ENCODE measurements at regions not wholly inside any gene's neighbourhood (a gene's known extent, or its start where the extent isn't known, plus 50 kb on each side); places are given as distances from the start of the nearest gene placed in this dataset.
"Not testable (repeated sequence)": the region's sequence is repeated elsewhere in the genome, so short reads cannot be mapped to it uniquely, and the experiment has no call there.

DNA sequence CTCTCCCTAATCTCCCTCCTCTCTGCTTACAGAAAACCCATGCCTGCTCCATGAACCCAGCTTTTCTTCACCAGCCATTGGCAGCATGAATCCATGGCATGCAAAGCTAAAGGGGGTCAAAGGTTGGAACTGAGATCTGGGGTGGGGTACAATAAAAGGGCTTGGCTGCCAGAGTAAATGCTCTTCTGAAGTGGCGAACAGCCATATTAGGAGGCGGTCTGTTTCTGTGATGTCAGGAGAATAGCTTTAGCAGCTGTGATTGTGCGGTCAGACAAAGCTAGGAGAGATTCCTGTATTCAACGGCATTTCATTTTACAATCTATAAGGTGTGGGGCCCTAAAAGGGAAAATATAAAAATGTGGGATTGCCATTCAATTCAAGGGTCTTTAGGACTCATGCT is 71.7 kb upstream of the TMPRSS2 start:
- H3K9ac ChIP-seq (ENCODE audit: low read length), result no peak overlapping the region
- no peaks in the 10 kb centered on the region for H3K4me1 ChIP-seq (ENCODE audit: insufficient read depth, low read length)

DNA sequence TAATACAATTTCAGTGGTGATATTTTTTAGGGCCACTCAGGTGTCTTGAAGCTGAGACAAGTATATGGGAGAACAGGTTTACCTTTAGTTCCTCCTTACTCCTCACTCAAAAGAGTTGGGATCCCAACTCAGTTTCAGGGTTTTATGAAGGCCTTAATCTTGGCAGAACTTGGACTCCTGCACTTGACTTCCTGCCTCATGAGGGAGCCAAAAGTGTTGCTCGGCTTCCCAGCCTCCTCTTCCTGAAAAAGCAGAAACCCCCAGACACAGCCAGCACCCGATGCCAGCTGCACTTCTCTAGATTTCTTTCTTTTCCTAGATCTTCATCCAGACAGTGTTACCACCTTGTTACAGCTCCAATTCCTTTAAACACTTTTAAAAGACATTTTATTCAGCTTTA is 70.8 kb upstream of the TMPRSS2 start:
- H3K27me3 ChIP-seq (ENCODE audit: control insufficient read depth in 1 of 2, insufficient read depth in 2 of 2, low read length in 2 of 2), result no peaks in the 10 kb centered on the region
- no peak overlapping the region for H3K4me3 ChIP-seq (ENCODE audit: low read depth in 1 of 2, low read length in 2 of 2)
- H3K9ac ChIP-seq (ENCODE audit: low read length), result no peak overlapping the region
- no peaks in the 10 kb centered on the region for H3K4me1 ChIP-seq (ENCODE audit: insufficient read depth, low read length)
- no peaks in the 10 kb centered on the region for H3K36me3 ChIP-seq (ENCODE audit: insufficient read depth, low read length)
- no peak overlapping the region for H3K27ac ChIP-seq (ENCODE audit: low read depth, low read length)
- peaks cover 5% of the 10 kb centered on the region for H3K9me3 ChIP-seq (ENCODE audit: low read length)

More for the DNA sequence above, 71.7 kb upstream of the TMPRSS2 start:
- Histone ChIP-seq H3K36me3 (ENCODE audit: insufficient read depth, low read length) (no peaks in the 10 kb centered on the region), H3K4me3 (ENCODE audit: low read depth in 1 of 2, low read length in 2 of 2) (no peak overlapping the region), H3K9me3 (ENCODE audit: low read length) (peaks cover 5% of the 10 kb centered on the region), H3K27ac (ENCODE audit: low read depth, low read length) (no peak overlapping the region), H3K27me3 (ENCODE audit: control insufficient read depth in 1 of 2, insufficient read depth in 2 of 2, low read length in 2 of 2) (no peaks in the 10 kb centered on the region)

DNA sequence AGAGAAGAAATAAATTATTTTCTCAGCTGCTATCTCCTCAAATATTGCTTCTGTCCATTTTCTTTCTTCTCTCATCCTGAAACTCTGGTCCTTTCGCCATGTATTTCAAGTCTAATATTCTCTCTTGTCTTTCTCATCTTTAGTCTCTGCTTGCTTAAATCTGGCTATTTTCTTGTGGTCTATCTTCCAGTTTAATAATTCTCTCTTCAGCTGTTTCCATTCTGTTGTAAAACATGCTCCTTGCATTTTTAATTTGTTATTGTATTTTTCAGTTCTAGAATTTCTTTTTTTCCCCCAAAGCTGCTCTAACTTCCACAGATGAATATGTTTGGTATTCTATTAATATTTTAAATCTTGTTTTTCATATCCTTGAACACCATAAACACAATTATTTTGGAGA is 70.1 kb upstream of the TMPRSS2 start:
- Histone ChIP-seq H3K4me3 (ENCODE audit: low read depth in 1 of 2, low read length in 2 of 2) (no peak overlapping the region), H3K36me3 (ENCODE audit: insufficient read depth, low read length) (no peaks in the 10 kb centered on the region), H3K27me3 (ENCODE audit: control insufficient read depth in 1 of 2, insufficient read depth in 2 of 2, low read length in 2 of 2) (no peaks in the 10 kb centered on the region), H3K9ac (ENCODE audit: low read length) (no peak overlapping the region), H3K27ac (ENCODE audit: low read depth, low read length) (no peak overlapping the region), H3K9me3 (ENCODE audit: low read length) (peaks cover 5% of the 10 kb centered on the region), H3K4me1 (ENCODE audit: insufficient read depth, low read length) (no peaks in the 10 kb centered on the region)

DNA sequence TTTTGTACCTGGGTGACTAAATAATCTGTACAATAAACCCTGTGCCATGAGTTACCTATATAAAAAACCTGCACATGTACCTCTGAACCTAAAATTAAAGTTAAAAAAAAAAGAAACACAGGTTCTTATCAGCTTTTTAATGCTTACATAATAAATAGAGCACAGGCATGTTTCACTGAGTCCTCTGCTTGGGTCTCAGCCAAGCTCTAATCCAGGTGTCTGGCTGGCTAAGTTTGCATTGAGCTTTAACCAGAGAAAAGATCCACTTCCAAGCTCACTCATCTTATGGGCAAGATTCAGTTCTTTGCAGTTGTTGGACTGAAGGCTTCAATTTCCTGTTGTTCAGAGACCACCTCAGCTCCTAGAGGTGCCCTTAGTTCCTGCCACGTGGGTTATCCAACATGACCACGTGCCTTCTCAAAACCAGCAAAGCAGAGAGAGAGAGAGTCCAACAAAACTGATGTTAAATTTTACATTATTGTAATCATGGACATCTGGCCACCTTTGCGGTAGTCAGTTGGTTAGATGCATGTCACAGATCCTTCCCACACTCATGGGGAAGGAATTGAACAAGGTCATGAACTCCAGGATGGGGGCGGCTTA is 68.2 kb upstream of the TMPRSS2 start:
- H3K36me3 ChIP-seq (ENCODE audit: insufficient read depth, low read length), result no peaks in the 10 kb centered on the region

DNA sequence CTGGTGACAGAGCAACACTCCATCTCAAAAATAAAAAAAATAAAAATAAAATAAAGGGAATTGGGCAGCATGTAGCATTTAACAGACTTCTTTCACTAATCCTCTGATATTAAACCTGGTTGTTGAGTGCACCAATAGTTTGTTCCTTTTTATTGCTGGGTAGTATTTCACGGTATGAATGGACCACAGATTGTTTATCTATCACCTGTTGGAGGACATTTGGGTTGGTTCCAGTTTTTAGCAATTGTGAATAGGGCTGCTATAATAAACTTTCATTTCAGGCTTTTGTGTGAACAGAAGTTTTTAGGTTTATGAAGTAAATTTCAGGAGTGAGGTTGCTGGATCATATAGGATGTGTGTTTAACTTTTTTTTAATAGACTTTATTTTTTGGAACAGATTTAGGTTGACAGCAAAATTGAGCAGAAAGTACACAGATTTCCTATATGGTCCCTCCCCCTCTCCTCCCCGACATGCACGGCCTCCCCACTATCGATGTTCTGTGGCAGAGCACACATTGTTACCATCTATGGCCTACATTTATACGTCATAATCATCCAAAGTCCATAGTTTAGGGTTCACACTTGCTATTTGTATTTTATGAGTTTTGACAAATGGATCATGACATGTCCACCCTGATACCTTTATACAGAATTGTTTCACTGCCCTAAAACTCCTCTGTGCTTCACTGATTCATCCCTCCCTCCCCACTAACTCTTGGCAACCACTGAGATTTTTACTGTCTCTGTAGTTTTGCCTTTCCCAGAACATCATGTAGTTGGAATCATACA is 66.1 kb upstream of the TMPRSS2 start:
- peaks cover 5% of the 10 kb centered on the region for H3K9me3 ChIP-seq (ENCODE audit: low read length)
- H3K9ac ChIP-seq (ENCODE audit: low read length), result no peak overlapping the region
- H3K4me1 ChIP-seq (ENCODE audit: insufficient read depth, low read length), result no peaks in the 10 kb centered on the region
- no peak overlapping the region for H3K27ac ChIP-seq (ENCODE audit: low read depth, low read length)
- no peaks in the 10 kb centered on the region for H3K36me3 ChIP-seq (ENCODE audit: insufficient read depth, low read length)
- H3K27me3 ChIP-seq (ENCODE audit: control insufficient read depth in 1 of 2, insufficient read depth in 2 of 2, low read length in 2 of 2), result no peaks in the 10 kb centered on the region
- H3K4me3 ChIP-seq (ENCODE audit: low read depth in 1 of 2, low read length in 2 of 2), result no peak overlapping the region

More for the DNA sequence above, 68.2 kb upstream of the TMPRSS2 start:
- Histone ChIP-seq H3K27ac (ENCODE audit: low read depth, low read length) (no peak overlapping the region), H3K9me3 (ENCODE audit: low read length) (peaks cover 5% of the 10 kb centered on the region), H3K9ac (ENCODE audit: low read length) (no peak overlapping the region), H3K4me3 (ENCODE audit: low read depth in 1 of 2, low read length in 2 of 2) (no peak overlapping the region), H3K4me1 (ENCODE audit: insufficient read depth, low read length) (no peaks in the 10 kb centered on the region), H3K27me3 (ENCODE audit: control insufficient read depth in 1 of 2, insufficient read depth in 2 of 2, low read length in 2 of 2) (no peaks in the 10 kb centered on the region)

DNA sequence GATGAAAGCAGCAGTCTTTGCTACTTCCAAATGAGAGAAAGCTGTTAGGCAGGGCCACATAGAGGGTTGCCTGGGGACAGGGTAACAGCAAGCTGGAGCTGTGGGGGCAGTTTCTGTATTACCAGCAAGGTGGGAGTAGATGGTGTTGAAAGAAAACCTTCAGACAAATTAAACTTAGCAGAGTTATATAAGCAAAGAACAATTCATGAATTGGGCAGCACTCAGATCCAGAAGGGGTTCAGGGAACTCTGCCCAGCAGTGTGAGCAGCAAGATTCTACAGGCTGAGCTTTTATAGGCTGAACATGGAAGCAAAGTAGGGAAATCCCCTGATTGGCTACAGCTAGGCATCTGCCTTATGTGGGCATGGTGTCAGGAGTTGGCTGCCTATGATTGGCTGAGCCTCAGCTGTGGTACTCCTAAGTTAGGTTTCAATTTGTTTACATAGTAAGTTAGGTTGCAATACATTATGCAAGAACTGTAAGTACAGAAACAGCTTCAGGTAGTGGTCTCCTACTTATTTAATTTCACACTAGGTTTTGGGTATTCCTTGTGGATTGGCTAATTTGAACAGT is 64.1 kb upstream of the TMPRSS2 start:
- H3K9ac ChIP-seq (ENCODE audit: low read length), result no peak overlapping the region
- no peaks in the 10 kb centered on the region for H3K27me3 ChIP-seq (ENCODE audit: control insufficient read depth in 1 of 2, insufficient read depth in 2 of 2, low read length in 2 of 2)
- no peaks in the 10 kb centered on the region for H3K36me3 ChIP-seq (ENCODE audit: insufficient read depth, low read length)
- no peaks in the 10 kb centered on the region for H3K9me3 ChIP-seq (ENCODE audit: low read length)
- H3K27ac ChIP-seq (ENCODE audit: low read depth, low read length), result no peak overlapping the region
- no peaks in the 10 kb centered on the region for H3K4me1 ChIP-seq (ENCODE audit: insufficient read depth, low read length)
- no peak overlapping the region for H3K4me3 ChIP-seq (ENCODE audit: low read depth in 1 of 2, low read length in 2 of 2)

DNA sequence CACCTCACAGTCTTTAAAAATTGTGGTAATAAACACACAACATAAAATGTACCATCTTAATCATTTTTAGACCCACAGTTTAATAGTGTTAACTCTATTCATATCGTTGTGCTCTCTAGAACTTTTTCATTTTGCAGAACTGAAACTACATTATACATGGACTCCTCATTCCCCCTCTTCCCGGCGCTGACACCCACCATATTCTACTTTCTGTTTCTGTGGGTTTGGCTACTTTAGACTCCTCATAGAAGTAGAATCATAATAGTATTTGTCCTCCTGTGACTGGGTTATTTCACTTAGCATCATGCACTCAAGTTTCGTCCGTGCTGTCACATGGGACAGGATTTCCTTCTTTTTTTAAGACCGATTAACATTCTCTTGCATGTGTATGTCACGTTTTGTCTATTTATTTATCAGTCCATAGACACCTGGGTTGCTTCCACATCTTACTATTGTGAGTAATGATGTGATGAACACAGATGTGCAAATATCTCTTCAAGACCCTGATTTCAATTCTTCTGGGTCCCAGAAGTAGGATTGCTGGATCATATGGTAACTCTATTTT is 62.9 kb upstream of the TMPRSS2 start:
- Histone ChIP-seq H3K4me3 (ENCODE audit: low read depth in 1 of 2, low read length in 2 of 2) (no peak overlapping the region), H3K9ac (ENCODE audit: low read length) (no peak overlapping the region), H3K27me3 (ENCODE audit: control insufficient read depth in 1 of 2, insufficient read depth in 2 of 2, low read length in 2 of 2) (no peaks in the 10 kb centered on the region), H3K36me3 (ENCODE audit: insufficient read depth, low read length) (no peaks in the 10 kb centered on the region), H3K4me1 (ENCODE audit: insufficient read depth, low read length) (no peaks in the 10 kb centered on the region), H3K9me3 (ENCODE audit: low read length) (no peaks in the 10 kb centered on the region), H3K27ac (ENCODE audit: low read depth, low read length) (no peak overlapping the region)

DNA sequence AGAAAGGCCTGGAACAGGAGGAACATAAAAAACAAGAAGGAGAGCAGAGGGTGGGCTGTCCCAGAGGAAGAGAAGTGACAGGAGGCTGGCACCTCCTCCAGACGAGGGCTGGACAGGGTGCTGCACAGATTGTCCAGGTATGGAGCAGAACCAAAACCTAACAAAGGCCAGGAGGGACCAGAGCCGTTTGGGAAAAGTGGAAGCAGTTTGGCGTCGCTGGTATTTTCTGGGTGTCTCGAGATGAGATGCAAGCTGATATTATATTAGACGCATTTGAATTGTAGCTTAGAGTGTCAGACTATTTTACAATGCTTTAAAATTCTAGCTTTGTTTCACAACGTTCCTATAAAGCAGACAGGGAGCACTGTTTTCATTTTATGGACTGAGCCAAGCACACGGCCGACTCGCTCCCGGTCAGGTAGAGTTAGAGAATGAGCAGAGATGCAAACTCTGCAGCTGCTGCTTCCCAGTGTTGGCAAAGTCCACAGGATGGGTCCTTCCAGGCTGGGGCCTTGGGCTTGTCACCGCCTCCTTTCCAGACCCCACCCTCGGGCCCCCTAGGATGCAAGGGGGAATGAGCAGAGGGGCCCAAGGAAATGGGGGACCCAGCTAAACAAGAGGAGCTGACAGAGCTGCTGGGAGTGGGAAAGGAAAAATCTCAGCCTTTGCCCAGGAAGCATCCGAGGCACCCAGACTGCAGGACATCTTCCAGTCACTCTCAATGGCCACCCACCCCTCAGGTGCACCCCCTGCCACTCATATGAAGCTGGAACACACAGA is 60.8 kb upstream of the TMPRSS2 start:
- Histone ChIP-seq H3K27me3 (ENCODE audit: control insufficient read depth in 1 of 2, insufficient read depth in 2 of 2, low read length in 2 of 2) (no peaks in the 10 kb centered on the region), H3K4me1 (ENCODE audit: insufficient read depth, low read length) (no peaks in the 10 kb centered on the region), H3K9me3 (ENCODE audit: low read length) (no peaks in the 10 kb centered on the region), H3K36me3 (ENCODE audit: insufficient read depth, low read length) (no peaks in the 10 kb centered on the region), H3K9ac (ENCODE audit: low read length) (no peak overlapping the region), H3K4me3 (ENCODE audit: low read depth in 1 of 2, low read length in 2 of 2) (no peak overlapping the region), H3K27ac (ENCODE audit: low read depth, low read length) (no peak overlapping the region)

DNA sequence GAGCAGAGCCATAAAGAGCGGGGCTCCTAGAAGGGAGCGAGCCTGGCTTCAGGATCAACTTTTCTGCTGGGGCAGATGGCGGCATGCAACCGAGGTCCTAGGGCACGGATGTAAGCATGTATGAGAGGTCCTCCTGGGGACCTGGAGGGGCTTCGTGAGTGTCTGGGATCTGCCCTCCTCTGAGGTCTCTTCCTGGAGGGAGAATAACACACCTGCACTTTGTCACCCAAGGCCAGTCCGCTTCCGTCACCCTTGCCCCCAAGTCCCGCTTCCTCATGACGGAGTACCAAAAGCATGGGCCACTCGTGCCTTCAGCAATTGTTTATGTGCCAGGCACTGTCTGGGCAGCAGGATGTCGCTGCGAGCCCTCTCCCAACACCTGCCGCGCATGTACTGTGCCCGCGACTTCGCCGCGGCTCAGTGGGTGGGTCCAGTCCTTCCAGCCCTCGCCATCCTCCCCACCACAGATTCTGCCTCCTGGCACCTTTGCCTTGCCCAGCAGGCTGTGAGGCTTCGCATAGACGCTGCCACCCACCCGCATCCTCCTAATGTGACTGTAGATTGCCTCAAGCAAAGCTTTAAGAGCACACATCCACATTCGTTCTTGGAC is 60.0 kb upstream of the TMPRSS2 start:
- Histone ChIP-seq H3K27me3 (ENCODE audit: control insufficient read depth in 1 of 2, insufficient read depth in 2 of 2, low read length in 2 of 2) (no peaks in the 10 kb centered on the region), H3K4me1 (ENCODE audit: insufficient read depth, low read length) (no peaks in the 10 kb centered on the region), H3K4me3 (ENCODE audit: low read depth in 1 of 2, low read length in 2 of 2) (no peak overlapping the region), H3K27ac (ENCODE audit: low read depth, low read length) (no peak overlapping the region), H3K36me3 (ENCODE audit: insufficient read depth, low read length) (no peaks in the 10 kb centered on the region), H3K9ac (ENCODE audit: low read length) (no peak overlapping the region), H3K9me3 (ENCODE audit: low read length) (no peaks in the 10 kb centered on the region)

DNA sequence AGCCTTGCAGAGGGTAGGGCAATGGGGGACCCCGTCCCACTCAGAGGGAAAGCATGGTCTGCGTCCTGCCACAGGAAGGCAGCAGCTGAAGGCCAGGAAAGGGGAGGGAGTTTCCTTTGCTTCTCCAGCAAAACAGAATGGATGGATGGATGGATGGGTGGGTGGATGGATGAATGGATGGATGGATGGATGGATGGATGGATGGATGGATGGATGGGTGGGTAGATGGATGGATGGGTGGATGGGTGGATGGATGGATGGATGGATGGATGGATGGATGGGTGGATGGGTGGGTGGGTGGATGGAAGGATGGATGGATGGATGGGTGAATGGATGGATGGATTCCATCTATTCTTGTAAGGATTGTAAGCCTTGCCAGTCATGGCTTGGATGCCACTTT is 59.3 kb upstream of the TMPRSS2 start:
- H3K27ac ChIP-seq (ENCODE audit: low read depth, low read length); H3K36me3 ChIP-seq (ENCODE audit: insufficient read depth, low read length): not testable (repeated sequence)

DNA sequence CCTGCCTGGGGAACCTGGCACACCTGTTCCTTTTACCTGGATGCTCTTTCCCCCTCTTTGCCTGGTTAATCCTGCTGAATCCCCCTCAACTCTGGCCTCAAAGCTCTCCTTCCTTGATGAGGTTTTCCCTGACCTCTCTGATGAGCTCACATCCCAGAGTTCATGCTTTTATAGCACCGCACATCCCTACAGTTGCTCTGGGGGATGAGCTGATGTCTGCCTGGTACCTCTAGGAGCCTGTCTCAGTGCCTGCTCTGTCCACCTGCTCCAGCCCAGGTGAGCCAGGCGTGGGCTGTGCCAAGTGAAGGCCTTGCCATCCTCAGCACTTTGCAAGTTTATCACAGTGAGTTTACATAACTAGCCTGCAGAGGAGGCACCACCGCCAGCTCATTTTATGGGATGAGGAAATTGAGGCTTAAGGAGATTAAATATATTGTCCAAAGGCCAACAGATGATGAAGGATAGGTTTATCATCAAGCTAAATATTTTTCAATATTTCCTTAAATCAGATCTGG is 58.6 kb upstream of the TMPRSS2 start:
- Histone ChIP-seq H3K9ac (ENCODE audit: low read length) (no peak overlapping the region), H3K4me1 (ENCODE audit: insufficient read depth, low read length) (no peaks in the 10 kb centered on the region), H3K4me3 (ENCODE audit: low read depth in 1 of 2, low read length in 2 of 2) (no peak overlapping the region), H3K36me3 (ENCODE audit: insufficient read depth, low read length) (no peaks in the 10 kb centered on the region), H3K9me3 (ENCODE audit: low read length) (no peaks in the 10 kb centered on the region), H3K27me3 (ENCODE audit: control insufficient read depth in 1 of 2, insufficient read depth in 2 of 2, low read length in 2 of 2) (no peaks in the 10 kb centered on the region), H3K27ac (ENCODE audit: low read depth, low read length) (no peak overlapping the region)

More for the DNA sequence above, 59.3 kb upstream of the TMPRSS2 start:
- not testable (repeated sequence) for H3K4me1 ChIP-seq (ENCODE audit: insufficient read depth, low read length); H3K27me3 ChIP-seq (ENCODE audit: control insufficient read depth in 1 of 2, insufficient read depth in 2 of 2, low read length in 2 of 2); H3K9ac ChIP-seq (ENCODE audit: low read length); H3K9me3 ChIP-seq (ENCODE audit: low read length); H3K4me3 ChIP-seq (ENCODE audit: low read depth in 1 of 2, low read length in 2 of 2)
